HL-60 (cell line): ENCODE measurements at regions not wholly inside any gene's neighbourhood (a gene's known extent, or its start where the extent isn't known, plus 50 kb on each side); places are given as distances from the start of the nearest gene placed in this dataset.

Source experiments
- DNase-seq, 2 experiments: peaks; one replicate each; pipeline ENCODE4 v3.0.0-alpha.2; 2010 to 2020; ENCODE audit warnings: low read depth in 1 of 2, low spot score in 1 of 2
- H3K27ac ChIP-seq: fragments of 250-450 bp; sonication (Bioruptor Pico); replicated peaks from 2 replicates; pipeline ENCODE4 v1.5.1; 2020; ENCODE audit warnings: mild to moderate bottlenecking, moderate library complexity
- H3K27me3 ChIP-seq: fragments of 250-450 bp; sonication (Bioruptor Pico); 2 replicates; pipeline ENCODE4 v1.5.1; 2021; ENCODE audit warnings: mild to moderate bottlenecking, moderate library complexity; ENCODE audit not compliant: insufficient read depth, poor library complexity, severe bottlenecking
- H3K4me3 ChIP-seq: replicated peaks from 2 replicates; pipeline ENCODE4 v1.5.1; 2011; ENCODE audit warnings: mild to moderate bottlenecking, control low read depth, low read length; ENCODE audit not compliant: insufficient read depth
- CTCF ChIP-seq: IDR thresholded peaks from one replicate; pipeline ENCODE4 v1.5.1; 2011; ENCODE audit warnings: low read length, control low read depth, inconsistent platforms; ENCODE audit not compliant: insufficient read depth
- GABPA ChIP-seq: IDR thresholded peaks from 2 replicates; pipeline ENCODE4 v1.6.1; 2012; ENCODE audit warnings: low read depth
- POLR2AphosphoS5 ChIP-seq: IDR thresholded peaks from 2 replicates; pipeline ENCODE4 v1.6.1; 2012; ENCODE audit warnings: low read depth
- REST ChIP-seq: IDR thresholded peaks from 2 replicates; pipeline ENCODE4 v1.6.1; 2012; ENCODE audit warnings: low read depth; ENCODE audit not compliant: insufficient replicate concordance
- SPI1 ChIP-seq: IDR thresholded peaks from 2 replicates; pipeline ENCODE4 v1.6.1; 2012; ENCODE audit warnings: low read depth, mild to moderate bottlenecking, borderline replicate concordance

- no peak for DNase-seq
- peaks cover 4% of the 10 kb centered on the region for H3K27me3 ChIP-seq
- TF ChIP-seq REST (no peak), POLR2AphosphoS5 (no peak), SPI1 (no peak), CTCF (no peak), GABPA (no peak)
- H3K4me3 ChIP-seq = no peak overlapping the region
- H3K27ac ChIP-seq = no peak overlapping the region
Measured at GRCh38 chr18:76656925-76657827, 162.1 kb upstream of the ZNF516 start.

- Histone ChIP-seq H3K27ac (no peak overlapping the region), H3K4me3 (no peak overlapping the region), H3K27me3 (peaks cover 4% of the 10 kb centered on the region)
- DNase-seq = no peak
- TF ChIP-seq CTCF (no peak), SPI1 (no peak), GABPA (no peak), REST (no peak), POLR2AphosphoS5 (no peak)
Measured at GRCh38 chr18:76654577-76654976, 159.5 kb upstream of the ZNF516 start.

- DNase-seq = no peak
- H3K27me3 ChIP-seq = no peaks in the 10 kb centered on the region
- TF ChIP-seq GABPA = no peak
- no peak for TF ChIP-seq CTCF
- TF ChIP-seq REST = no peak
- no peak for TF ChIP-seq POLR2AphosphoS5
- TF ChIP-seq SPI1 = no peak
- no peak overlapping the region for H3K4me3 ChIP-seq
- H3K27ac ChIP-seq = no peak overlapping the region
Measured at GRCh38 chr18:76647322-76647721, 152.3 kb upstream of the ZNF516 start.
